Naive B cell (primary cell): ENCODE measurements at regions not wholly inside any gene's neighbourhood (a gene's known extent, or its start where the extent isn't known, plus 50 kb on each side); places are given as distances from the start of the nearest gene placed in this dataset.
"Not testable (repeated sequence)": the region's sequence is repeated elsewhere in the genome, so short reads cannot be mapped to it uniquely, and the experiment has no call there.

Experiments
- ATAC-seq, 2 donors: fragments of 150-1000 bp; cut with Tn5 transposase; 2 replicates each; pipeline ENCODE4 v1.10.0; 2021; ENCODE audit warnings: low read depth in 2 of 2, mild to moderate bottlenecking in 2 of 2, moderate library complexity in 2 of 2
- DNase-seq: peaks from one replicate; pipeline ENCODE4 v3.0.0; 2022
- H3K27ac Mint-ChIP-seq, 6 donors: one replicate each; pipeline ENCODE4 v1.8.0; 2020 to 2022; ENCODE audit warnings: mild to moderate bottlenecking in 6 of 6, mixed read lengths in 6 of 6, moderate library complexity in 5 of 6, inconsistent platforms in 2 of 6
- H3K27me3 Mint-ChIP-seq, 3 donors: one replicate each; pipeline ENCODE4 v1.8.0; 2021 to 2022; ENCODE audit warnings: mixed read lengths in 3 of 3, mild to moderate bottlenecking in 1 of 3
- H3K36me3 Mint-ChIP-seq, 2 donors: one replicate each; pipeline ENCODE4 v1.8.0; 2020 to 2022; ENCODE audit warnings: mixed read lengths in 2 of 2, inconsistent platforms in 1 of 2, mild to moderate bottlenecking in 1 of 2
- H3K4me1 Mint-ChIP-seq, 3 donors: one replicate each; pipeline ENCODE4 v1.8.0; 2020 to 2022; ENCODE audit warnings: mixed read lengths in 3 of 3, inconsistent platforms in 1 of 3, mild to moderate bottlenecking in 1 of 3, moderate library complexity in 1 of 3
- H3K4me3 Mint-ChIP-seq, 8 donors: one replicate each; pipeline ENCODE4 v1.8.0; 2020 to 2022; ENCODE audit warnings: mild to moderate bottlenecking in 8 of 8, mixed read lengths in 8 of 8, moderate library complexity in 8 of 8, inconsistent platforms in 2 of 8
- H3K9me3 Mint-ChIP-seq, 7 donors: one replicate each; pipeline ENCODE4 v1.8.0; 2020 to 2022; ENCODE audit warnings: mixed read lengths in 7 of 7, mild to moderate bottlenecking in 5 of 7, inconsistent platforms in 2 of 7, moderate library complexity in 1 of 7

DNA sequence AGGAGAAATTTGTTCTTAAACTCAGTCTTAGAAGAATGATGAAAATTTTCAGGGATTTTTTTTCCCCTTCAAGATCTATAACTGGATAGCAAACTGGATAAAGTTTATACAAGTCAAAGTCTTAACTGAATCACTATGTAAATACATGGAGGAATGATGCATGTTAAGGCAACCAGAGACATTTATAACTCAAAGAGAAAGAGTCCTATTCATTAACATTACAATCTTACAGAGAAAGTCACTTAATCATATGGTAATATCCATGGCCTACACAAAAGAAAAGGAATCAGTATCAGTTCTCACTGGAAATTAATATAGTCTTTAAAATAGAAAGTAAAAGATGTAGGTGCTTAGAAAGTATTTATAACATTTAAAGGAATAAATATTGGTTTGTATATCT, 869.1 kb downstream of the TBL1XR1 start:
- ATAC-seq (no peak), DNase-seq (no peak)
- Mint-ChIP-seq H3K27ac (no peak overlapping the region), H3K9me3 (peaks cover 5 to 27% (median 15%) of the 10 kb centered on the region in 7 donors), H3K4me1 (no peaks in the 10 kb centered on the region), H3K36me3 (no peaks in the 10 kb centered on the region), H3K27me3 (no peaks in the 10 kb centered on the region), H3K4me3 (no peak overlapping the region)

- not testable (repeated sequence) for ATAC-seq, H3K36me3 Mint-ChIP-seq, H3K4me3 Mint-ChIP-seq, H3K4me1 Mint-ChIP-seq, DNase-seq, H3K27ac Mint-ChIP-seq, H3K27me3 Mint-ChIP-seq
- peaks cover 5 to 32% (median 15%) of the 10 kb centered on the region in 7 donors for H3K9me3 Mint-ChIP-seq
Measured at GRCh38 chr3:176326894-176327490, 870.3 kb downstream of the TBL1XR1 start.

GRCh38 chr3:176321532-176321931, 875.8 kb downstream of the TBL1XR1 start:
- H3K27ac Mint-ChIP-seq, ATAC-seq, H3K4me1 Mint-ChIP-seq, H3K36me3 Mint-ChIP-seq, H3K27me3 Mint-ChIP-seq, H3K4me3 Mint-ChIP-seq, DNase-seq: not testable (repeated sequence)
- peaks cover 1 to 41% (median 15%) of the 10 kb centered on the region in 7 donors for H3K9me3 Mint-ChIP-seq

DNA sequence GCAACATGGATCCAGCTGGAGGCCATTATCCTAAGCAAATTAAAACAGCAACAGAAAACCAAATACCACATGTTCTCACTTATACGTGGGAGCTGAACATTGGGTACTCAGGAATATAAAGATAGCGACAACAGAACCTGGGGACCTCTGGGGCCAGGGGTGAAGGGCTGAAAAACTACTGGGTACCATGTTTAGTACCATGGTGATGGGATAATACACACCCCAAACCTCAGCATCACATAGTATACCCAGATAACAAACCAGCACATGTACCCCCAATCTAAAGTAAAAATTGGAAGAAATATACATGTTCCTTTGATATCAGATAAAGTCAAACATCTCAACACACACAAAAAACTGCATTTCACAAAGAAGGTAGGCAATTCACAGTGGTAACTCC, 876.2 kb downstream of the TBL1XR1 start:
- Mint-ChIP-seq H3K9me3 (peaks cover 1 to 36% (median 15%) of the 10 kb centered on the region in 7 donors), H3K36me3 (no peaks in the 10 kb centered on the region), H3K4me3 (no peak overlapping the region), H3K4me1 (no peaks in the 10 kb centered on the region), H3K27me3 (no peaks in the 10 kb centered on the region), H3K27ac (no peak overlapping the region)
- DNase-seq (no peak), ATAC-seq (no peak)

DNA sequence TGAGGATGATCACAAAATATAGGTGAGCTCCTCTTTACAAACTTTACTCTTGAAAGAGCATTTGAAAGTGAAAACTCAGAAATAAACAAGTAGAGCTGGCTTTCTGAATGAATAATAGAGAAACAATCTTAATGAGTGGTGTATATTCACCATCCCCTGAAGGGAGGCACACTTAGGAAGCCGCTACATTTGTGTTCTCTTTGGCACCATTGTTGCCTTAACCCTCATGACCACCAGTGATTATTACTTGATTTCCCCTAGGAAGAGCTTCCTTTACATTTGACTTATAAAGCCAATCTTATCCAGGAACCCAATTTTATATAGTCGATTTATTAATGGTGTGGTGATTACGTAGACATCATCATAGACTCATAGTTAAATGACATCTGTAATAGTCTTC, 883.9 kb downstream of the TBL1XR1 start:
- Mint-ChIP-seq H3K36me3 (no peaks in the 10 kb centered on the region), H3K4me3 (no peak overlapping the region), H3K9me3 (peaks cover 0 to 13% (median 2%) of the 10 kb centered on the region in 7 donors), H3K4me1 (no peaks in the 10 kb centered on the region), H3K27me3 (no peaks in the 10 kb centered on the region), H3K27ac (no peak overlapping the region)
- no peak for ATAC-seq
- DNase-seq, result no peak

GRCh38 chr3:176310641-176311040, 886.6 kb downstream of the TBL1XR1 start:
- Mint-ChIP-seq H3K27me3 (no peaks in the 10 kb centered on the region), H3K27ac (no peak overlapping the region), H3K9me3 (peaks cover 0 to 11% (median 2%) of the 10 kb centered on the region in 7 donors), H3K4me3 (no peak overlapping the region), H3K4me1 (no peaks in the 10 kb centered on the region), H3K36me3 (no peaks in the 10 kb centered on the region)
- ATAC-seq (no peak), DNase-seq (no peak)

- DNase-seq (no peak), ATAC-seq (no peak)
- no peaks in the 10 kb centered on the region for H3K36me3 Mint-ChIP-seq
- no peaks in the 10 kb centered on the region for H3K4me1 Mint-ChIP-seq
- peaks cover 0 to 3% (median 0%) of the 10 kb centered on the region in 7 donors for H3K9me3 Mint-ChIP-seq
- H3K27me3 Mint-ChIP-seq, result no peaks in the 10 kb centered on the region
- H3K27ac Mint-ChIP-seq, result no peak overlapping the region
- no peak overlapping the region for H3K4me3 Mint-ChIP-seq
Measured at GRCh38 chr3:176302271-176302670, 895.0 kb downstream of the TBL1XR1 start.

DNA sequence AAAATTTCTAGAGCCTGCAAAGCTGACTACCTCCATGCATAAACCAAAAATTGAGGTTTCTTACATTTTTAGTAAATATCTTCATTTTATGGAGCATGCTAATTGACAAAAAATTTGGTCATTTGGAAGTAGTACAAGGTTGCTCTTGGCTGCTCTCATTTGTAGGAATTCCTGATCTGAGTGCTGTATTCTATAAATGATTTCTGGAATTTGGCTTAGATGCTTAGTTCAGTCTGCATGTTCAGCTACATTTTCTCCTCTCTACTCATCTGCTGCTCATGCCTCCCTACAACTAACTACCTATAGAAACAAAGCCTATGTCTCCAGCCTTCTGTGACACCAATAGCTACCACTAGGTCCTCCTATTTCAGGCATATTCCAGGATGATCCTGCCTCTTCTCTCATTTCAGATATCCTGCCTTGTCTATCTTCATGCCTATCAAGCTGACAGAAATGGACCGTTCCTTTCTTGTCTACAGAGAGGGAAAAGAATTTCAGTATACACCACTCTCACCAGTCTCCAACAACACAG, 901.1 kb downstream of the TBL1XR1 start:
- DNase-seq, result no peak
- no peak overlapping the region for H3K4me3 Mint-ChIP-seq

DNA sequence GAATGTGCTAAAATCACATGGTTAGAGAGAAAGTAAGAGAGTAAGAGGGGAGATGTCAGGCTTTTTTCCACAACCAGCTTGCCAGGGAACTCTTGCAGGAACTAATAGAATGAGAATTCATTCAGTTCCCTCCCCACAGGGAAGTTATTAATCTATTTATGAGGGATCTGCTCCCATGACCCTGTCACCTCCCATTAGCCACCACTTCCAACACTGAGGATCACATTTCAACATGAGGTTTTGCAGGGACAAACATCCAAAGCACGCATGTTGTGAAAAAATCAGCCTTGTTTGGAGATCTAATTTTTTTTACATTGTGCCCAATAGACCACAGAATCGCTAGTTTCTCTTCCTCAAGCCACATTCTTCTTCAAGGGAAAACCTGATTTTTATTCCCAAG, 904.0 kb downstream of the TBL1XR1 start:
- no peak for ATAC-seq
- H3K4me3 Mint-ChIP-seq, result no peak overlapping the region
- H3K27ac Mint-ChIP-seq, result no peak overlapping the region

More for the DNA sequence above, 901.1 kb downstream of the TBL1XR1 start:
- Mint-ChIP-seq H3K9me3 (peaks cover 1 to 18% (median 7%) of the 10 kb centered on the region in 7 donors), H3K4me1 (no peaks in the 10 kb centered on the region), H3K27me3 (no peaks in the 10 kb centered on the region), H3K27ac (peak overlapping the region in 1 of 6 donors; percentile 3), H3K36me3 (no peaks in the 10 kb centered on the region)
- no peak for ATAC-seq

DNA sequence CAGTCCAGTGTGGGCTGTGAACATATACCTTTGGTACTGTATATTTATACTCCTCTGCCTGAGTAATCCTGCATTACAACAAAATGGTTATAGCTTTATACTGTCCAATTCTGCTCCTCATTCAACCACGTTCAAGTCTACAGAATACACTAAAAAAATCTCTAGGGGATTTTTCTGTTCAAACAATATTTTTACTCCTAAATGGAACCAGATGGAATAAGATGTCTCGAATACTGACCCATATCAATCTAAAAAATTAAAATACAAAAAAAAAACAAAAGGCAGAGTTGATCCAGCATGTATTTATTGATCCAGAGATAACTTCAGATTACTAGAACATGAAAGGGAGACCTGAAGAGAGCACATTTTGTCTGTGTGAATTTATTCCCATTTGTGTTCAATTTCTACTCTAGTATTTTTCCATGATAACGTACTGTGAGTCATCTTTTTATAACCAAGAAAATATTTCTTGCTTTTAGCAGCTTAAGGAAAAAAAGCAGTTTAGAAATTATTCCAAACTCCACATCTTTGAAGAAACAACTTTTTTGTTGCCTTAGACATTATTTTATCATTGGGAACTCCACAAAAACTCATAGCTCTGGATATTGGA, 910.7 kb downstream of the TBL1XR1 start:
- Mint-ChIP-seq H3K9me3 (peaks cover 0 to 6% (median 0%) of the 10 kb centered on the region in 7 donors), H3K4me1 (no peaks in the 10 kb centered on the region), H3K36me3 (no peaks in the 10 kb centered on the region), H3K27me3 (no peaks in the 10 kb centered on the region), H3K4me3 (no peak overlapping the region), H3K27ac (no peak overlapping the region)
- DNase-seq (no peak), ATAC-seq (no peak)

More for the DNA sequence above, 904.0 kb downstream of the TBL1XR1 start:
- Mint-ChIP-seq H3K36me3 (no peaks in the 10 kb centered on the region), H3K4me1 (no peaks in the 10 kb centered on the region), H3K27me3 (no peaks in the 10 kb centered on the region), H3K9me3 (peaks cover 1 to 18% (median 7%) of the 10 kb centered on the region in 7 donors)
- DNase-seq, result no peak

DNA sequence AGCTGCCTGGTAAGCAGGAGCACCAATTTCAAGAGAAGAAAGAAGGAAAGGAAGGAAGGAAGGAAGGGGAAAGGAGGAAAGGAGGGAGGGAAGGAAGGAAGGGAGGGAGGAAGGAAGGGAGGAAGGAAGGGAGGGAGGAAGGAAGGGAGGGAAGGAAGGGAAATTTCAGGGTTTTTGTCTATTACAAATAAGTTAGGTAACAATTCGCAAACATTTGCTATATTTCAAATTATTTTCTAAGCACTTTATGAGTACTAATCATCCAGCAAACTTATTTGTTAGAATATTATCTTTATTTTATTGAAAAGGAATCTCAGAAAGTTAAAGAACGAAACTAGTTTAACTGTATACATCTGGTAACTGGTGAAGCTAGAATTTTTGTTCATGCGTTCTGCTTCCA, 921.7 kb downstream of the TBL1XR1 start:
- Mint-ChIP-seq H3K4me3 (no peak overlapping the region), H3K27ac (no peak overlapping the region), H3K36me3 (no peaks in the 10 kb centered on the region), H3K27me3 (no peaks in the 10 kb centered on the region), H3K9me3 (peaks cover 0 to 4% (median 2%) of the 10 kb centered on the region in 7 donors), H3K4me1 (no peaks in the 10 kb centered on the region)
- ATAC-seq (no peak), DNase-seq (no peak)

DNA sequence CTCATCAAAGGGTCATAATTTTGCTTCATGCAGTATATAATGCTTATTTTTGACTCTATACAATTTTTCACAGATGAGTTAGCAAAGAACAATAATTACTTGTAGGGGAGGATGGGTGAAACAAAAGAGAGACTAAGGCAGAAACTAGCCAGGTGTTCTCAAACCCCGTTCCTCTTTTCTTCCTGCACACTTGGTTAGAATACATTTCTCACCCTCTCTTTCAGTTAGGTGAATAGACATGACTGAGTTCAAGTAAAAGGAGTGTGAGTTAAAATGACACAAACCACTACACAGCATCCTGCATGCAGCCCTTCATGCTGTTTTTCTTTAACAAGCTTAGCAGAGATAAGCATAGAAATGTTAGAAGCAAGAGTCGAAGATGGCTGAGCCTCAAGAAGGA, 922.2 kb downstream of the TBL1XR1 start:
- ATAC-seq, result no peak
- Mint-ChIP-seq H3K9me3 (peaks cover 0 to 5% (median 3%) of the 10 kb centered on the region in 7 donors), H3K36me3 (no peaks in the 10 kb centered on the region), H3K27me3 (no peaks in the 10 kb centered on the region), H3K4me1 (no peaks in the 10 kb centered on the region), H3K27ac (no peak overlapping the region), H3K4me3 (no peak overlapping the region)
- DNase-seq, result no peak

- no peaks in the 10 kb centered on the region for H3K36me3 Mint-ChIP-seq
- H3K9me3 Mint-ChIP-seq, result peaks cover 0 to 6% (median 3%) of the 10 kb centered on the region in 7 donors
- ATAC-seq, result no peak
- peak overlapping the region in 1 of 6 donors; percentile 4 for H3K27ac Mint-ChIP-seq
- H3K4me1 Mint-ChIP-seq, result no peaks in the 10 kb centered on the region
- no peak for DNase-seq
- no peaks in the 10 kb centered on the region for H3K27me3 Mint-ChIP-seq
- H3K4me3 Mint-ChIP-seq, result no peak overlapping the region
Measured at GRCh38 chr3:176274161-176274560, 923.1 kb downstream of the TBL1XR1 start.

DNA sequence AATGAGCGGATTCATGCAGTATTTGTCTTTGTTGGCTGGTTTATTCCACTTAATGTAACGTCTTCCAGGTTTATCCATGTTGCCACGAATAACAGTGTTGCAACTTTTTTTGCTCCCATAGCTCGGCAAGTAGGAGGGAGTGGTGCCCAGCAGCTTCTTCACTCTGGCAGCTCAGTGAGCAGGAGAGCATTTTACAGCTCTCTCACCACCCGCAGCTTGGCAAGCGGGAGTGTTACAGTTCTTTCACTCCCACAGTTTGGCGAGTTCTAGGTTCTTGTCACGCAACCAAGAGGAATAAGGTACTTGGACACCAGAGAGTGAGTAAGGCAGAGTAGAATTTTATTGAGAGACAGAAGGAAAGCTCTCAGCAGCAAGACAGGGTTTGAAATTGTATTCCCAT, 935.2 kb downstream of the TBL1XR1 start:
- H3K36me3 Mint-ChIP-seq, result peaks cover 0 to 7% of the 10 kb centered on the region in 2 donors
- peaks cover 12 to 28% (median 15%) of the 10 kb centered on the region in 7 donors for H3K9me3 Mint-ChIP-seq
- DNase-seq (no peak), ATAC-seq (no peak)
- H3K4me3 Mint-ChIP-seq, result no peak overlapping the region
- no peaks in the 10 kb centered on the region for H3K4me1 Mint-ChIP-seq
- no peak overlapping the region for H3K27ac Mint-ChIP-seq
- H3K27me3 Mint-ChIP-seq, result no peaks in the 10 kb centered on the region
